H1 (cell line): ENCODE measurements at regions not wholly inside any gene's neighbourhood (a gene's known extent, or its start where the extent isn't known, plus 50 kb on each side); places are given as distances from the start of the nearest gene placed in this dataset.

Experiments used
- TF ChIP-seq, protein P1 (sequence below): fragments of 300-600 bp; sonication (generic); IDR thresholded peaks from 2 replicates; pipeline ENCODE4 v1.7.1; 2012; ENCODE audit warnings: low read length, moderate library complexity, mild to moderate bottlenecking, inconsistent platforms; ENCODE audit not compliant: insufficient replicate concordance

GRCh38 chr3:8152821-8153418 lies 348.7 kb upstream of the LMCD1 start (continued):
- TF ChIP-seq, protein P1, sequence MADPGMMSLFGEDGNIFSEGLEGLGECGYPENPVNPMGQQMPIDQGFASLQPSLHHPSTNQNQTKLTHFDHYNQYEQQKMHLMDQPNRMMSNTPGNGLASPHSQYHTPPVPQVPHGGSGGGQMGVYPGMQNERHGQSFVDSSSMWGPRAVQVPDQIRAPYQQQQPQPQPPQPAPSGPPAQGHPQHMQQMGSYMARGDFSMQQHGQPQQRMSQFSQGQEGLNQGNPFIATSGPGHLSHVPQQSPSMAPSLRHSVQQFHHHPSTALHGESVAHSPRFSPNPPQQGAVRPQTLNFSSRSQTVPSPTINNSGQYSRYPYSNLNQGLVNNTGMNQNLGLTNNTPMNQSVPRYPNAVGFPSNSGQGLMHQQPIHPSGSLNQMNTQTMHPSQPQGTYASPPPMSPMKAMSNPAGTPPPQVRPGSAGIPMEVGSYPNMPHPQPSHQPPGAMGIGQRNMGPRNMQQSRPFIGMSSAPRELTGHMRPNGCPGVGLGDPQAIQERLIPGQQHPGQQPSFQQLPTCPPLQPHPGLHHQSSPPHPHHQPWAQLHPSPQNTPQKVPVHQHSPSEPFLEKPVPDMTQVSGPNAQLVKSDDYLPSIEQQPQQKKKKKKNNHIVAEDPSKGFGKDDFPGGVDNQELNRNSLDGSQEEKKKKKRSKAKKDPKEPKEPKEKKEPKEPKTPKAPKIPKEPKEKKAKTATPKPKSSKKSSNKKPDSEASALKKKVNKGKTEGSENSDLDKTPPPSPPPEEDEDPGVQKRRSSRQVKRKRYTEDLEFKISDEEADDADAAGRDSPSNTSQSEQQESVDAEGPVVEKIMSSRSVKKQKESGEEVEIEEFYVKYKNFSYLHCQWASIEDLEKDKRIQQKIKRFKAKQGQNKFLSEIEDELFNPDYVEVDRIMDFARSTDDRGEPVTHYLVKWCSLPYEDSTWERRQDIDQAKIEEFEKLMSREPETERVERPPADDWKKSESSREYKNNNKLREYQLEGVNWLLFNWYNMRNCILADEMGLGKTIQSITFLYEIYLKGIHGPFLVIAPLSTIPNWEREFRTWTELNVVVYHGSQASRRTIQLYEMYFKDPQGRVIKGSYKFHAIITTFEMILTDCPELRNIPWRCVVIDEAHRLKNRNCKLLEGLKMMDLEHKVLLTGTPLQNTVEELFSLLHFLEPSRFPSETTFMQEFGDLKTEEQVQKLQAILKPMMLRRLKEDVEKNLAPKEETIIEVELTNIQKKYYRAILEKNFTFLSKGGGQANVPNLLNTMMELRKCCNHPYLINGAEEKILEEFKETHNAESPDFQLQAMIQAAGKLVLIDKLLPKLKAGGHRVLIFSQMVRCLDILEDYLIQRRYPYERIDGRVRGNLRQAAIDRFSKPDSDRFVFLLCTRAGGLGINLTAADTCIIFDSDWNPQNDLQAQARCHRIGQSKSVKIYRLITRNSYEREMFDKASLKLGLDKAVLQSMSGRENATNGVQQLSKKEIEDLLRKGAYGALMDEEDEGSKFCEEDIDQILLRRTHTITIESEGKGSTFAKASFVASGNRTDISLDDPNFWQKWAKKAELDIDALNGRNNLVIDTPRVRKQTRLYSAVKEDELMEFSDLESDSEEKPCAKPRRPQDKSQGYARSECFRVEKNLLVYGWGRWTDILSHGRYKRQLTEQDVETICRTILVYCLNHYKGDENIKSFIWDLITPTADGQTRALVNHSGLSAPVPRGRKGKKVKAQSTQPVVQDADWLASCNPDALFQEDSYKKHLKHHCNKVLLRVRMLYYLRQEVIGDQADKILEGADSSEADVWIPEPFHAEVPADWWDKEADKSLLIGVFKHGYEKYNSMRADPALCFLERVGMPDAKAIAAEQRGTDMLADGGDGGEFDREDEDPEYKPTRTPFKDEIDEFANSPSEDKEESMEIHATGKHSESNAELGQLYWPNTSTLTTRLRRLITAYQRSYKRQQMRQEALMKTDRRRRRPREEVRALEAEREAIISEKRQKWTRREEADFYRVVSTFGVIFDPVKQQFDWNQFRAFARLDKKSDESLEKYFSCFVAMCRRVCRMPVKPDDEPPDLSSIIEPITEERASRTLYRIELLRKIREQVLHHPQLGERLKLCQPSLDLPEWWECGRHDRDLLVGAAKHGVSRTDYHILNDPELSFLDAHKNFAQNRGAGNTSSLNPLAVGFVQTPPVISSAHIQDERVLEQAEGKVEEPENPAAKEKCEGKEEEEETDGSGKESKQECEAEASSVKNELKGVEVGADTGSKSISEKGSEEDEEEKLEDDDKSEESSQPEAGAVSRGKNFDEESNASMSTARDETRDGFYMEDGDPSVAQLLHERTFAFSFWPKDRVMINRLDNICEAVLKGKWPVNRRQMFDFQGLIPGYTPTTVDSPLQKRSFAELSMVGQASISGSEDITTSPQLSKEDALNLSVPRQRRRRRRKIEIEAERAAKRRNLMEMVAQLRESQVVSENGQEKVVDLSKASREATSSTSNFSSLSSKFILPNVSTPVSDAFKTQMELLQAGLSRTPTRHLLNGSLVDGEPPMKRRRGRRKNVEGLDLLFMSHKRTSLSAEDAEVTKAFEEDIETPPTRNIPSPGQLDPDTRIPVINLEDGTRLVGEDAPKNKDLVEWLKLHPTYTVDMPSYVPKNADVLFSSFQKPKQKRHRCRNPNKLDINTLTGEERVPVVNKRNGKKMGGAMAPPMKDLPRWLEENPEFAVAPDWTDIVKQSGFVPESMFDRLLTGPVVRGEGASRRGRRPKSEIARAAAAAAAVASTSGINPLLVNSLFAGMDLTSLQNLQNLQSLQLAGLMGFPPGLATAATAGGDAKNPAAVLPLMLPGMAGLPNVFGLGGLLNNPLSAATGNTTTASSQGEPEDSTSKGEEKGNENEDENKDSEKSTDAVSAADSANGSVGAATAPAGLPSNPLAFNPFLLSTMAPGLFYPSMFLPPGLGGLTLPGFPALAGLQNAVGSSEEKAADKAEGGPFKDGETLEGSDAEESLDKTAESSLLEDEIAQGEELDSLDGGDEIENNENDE, result no peak
